GM12892 (cell line): ENCODE measurements at regions not wholly inside any gene's neighbourhood (a gene's known extent, or its start where the extent isn't known, plus 50 kb on each side); places are given as distances from the start of the nearest gene placed in this dataset.

Experiments
- POLR2A ChIP-seq: IDR thresholded peaks from 2 replicates; pipeline ENCODE4 v1.6.1; 2011; ENCODE audit warnings: low read depth, low read length, control low read depth
- POLR2AphosphoS5 ChIP-seq: IDR thresholded peaks from 2 replicates; pipeline ENCODE4 v1.6.1; 2011; ENCODE audit warnings: low read depth, low read length, control low read depth
- TAF1 ChIP-seq: IDR thresholded peaks from 2 replicates; pipeline ENCODE4 v1.6.1; 2011; ENCODE audit warnings: low read depth, mild to moderate bottlenecking, control low read depth, low read length, borderline replicate concordance

- TF ChIP-seq POLR2AphosphoS5 (no peak), POLR2A (no peak), TAF1 (no peak)
Measured at GRCh38 chr17:14882131-14882530, 383.0 kb downstream of the PMP22 start.
